SK-N-SH (cell line): ENCODE measurements at regions not wholly inside any gene's neighbourhood (a gene's known extent, or its start where the extent isn't known, plus 50 kb on each side); places are given as distances from the start of the nearest gene placed in this dataset.

ENCODE experiments used
- CTCF ChIA-PET: fragments of 300-600, 350-600 bp; formaldehyde crosslinking; extraction: SDS; loops from one replicate; lab custom pipeline; 2021; lab: Yijun Ruan, JAX
- POLR2A ChIA-PET: fragments of 350-600 bp; sonication (Branson Sonifier 250); formaldehyde crosslinking; extraction: SDS; loops from one replicate; lab custom pipeline; 2020; ENCODE audit warnings: antibody characterized with exemption, inconsistent platforms; lab: Yijun Ruan, JAX
- DNase-seq: peaks from one replicate; pipeline ENCODE4 v3.0.0; 2012
- H2AFZ ChIP-seq: fragments of 200-600 bp; sonication (generic); 2 replicates; pipeline ENCODE4 v1.8.1; 2016; ENCODE audit warnings: antibody characterized with exemption, mild to moderate bottlenecking, low read depth
- H3F3A ChIP-seq: fragments of 200-600 bp; sonication (generic); replicated peaks from 2 replicates; pipeline ENCODE3; 2016; ENCODE audit warnings: antibody characterized with exemption, mild to moderate bottlenecking; ENCODE audit not compliant: insufficient read depth
- H3K27ac ChIP-seq, 2 experiments: fragments of 200-500 bp in 1 of 2; fragments of 200-600 bp in 1 of 2; sonication (Bioruptor generic) in 1 of 2; sonication (generic), shearing (Covaris generic) in 1 of 2; 2 replicates each; pipeline versions ENCODE4 v1.5.1 to v1.6.1; 2014 to 2016; ENCODE audit warnings: low read depth in 2 of 2, inconsistent platforms in 1 of 2, low read length in 1 of 2, mild to moderate bottlenecking in 1 of 2, mixed read lengths in 1 of 2
- H3K27me3 ChIP-seq: fragments of 200-600 bp; sonication (generic), shearing (Covaris generic); 2 replicates; pipeline ENCODE4 v1.6.1; 2016; ENCODE audit warnings: mixed run types; ENCODE audit not compliant: insufficient read depth
- H3K36me3 ChIP-seq, 2 experiments: fragments of 200-500 bp in 1 of 2; fragments of 200-600 bp in 1 of 2; sonication (Bioruptor generic) in 1 of 2; sonication (generic) in 1 of 2; replicated peaks in 1 of 2; 2 replicates each; pipeline versions ENCODE3 to v1.5.1; 2014 to 2016; ENCODE audit warnings: low read length in 1 of 2, mild to moderate bottlenecking in 1 of 2; ENCODE audit not compliant: insufficient read depth in 2 of 2, control insufficient read depth in 1 of 2
- H3K4me1 ChIP-seq, 2 experiments: fragments of 200-500 bp in 1 of 2; fragments of 200-600 bp in 1 of 2; sonication (Bioruptor generic) in 1 of 2; sonication (generic), shearing (Covaris generic) in 1 of 2; 2 replicates each; pipeline versions ENCODE4 v1.5.1 to v1.6.1; 2014 to 2016; ENCODE audit warnings: low read depth in 1 of 2, low read length in 1 of 2, mixed run types in 1 of 2; ENCODE audit not compliant: insufficient read depth in 2 of 2, control insufficient read depth in 1 of 2
- H3K4me2 ChIP-seq: fragments of 200-600 bp; sonication (generic), shearing (Covaris generic); 2 replicates; pipeline ENCODE4 v1.6.1; 2017; ENCODE audit warnings: mixed run types
- H3K4me3 ChIP-seq, 2 experiments: fragments of 200-500 bp in 1 of 2; fragments of 200-600 bp in 1 of 2; sonication (Bioruptor generic) in 1 of 2; sonication (generic), shearing (Covaris generic) in 1 of 2; 2 replicates each; pipeline versions ENCODE4 v1.5.1 to v1.8.1; 2014 to 2016; ENCODE audit warnings: low read depth in 2 of 2, inconsistent platforms in 1 of 2, low read length in 1 of 2, mild to moderate bottlenecking in 1 of 2, mixed read lengths in 1 of 2, moderate library complexity in 1 of 2
- H3K79me2 ChIP-seq: fragments of 200-600 bp; sonication (generic); 2 replicates; pipeline ENCODE4 v1.8.1; 2017; ENCODE audit warnings: mild to moderate bottlenecking; ENCODE audit not compliant: insufficient read depth
- H3K9ac ChIP-seq: fragments of 200-600 bp; sonication (generic); 2 replicates; pipeline ENCODE4 v1.6.1; 2017; ENCODE audit warnings: mixed run types
- H3K9me2 ChIP-seq: fragments of 200-600 bp; sonication (generic); 2 replicates; pipeline ENCODE4 v1.6.1; 2017; ENCODE audit warnings: mixed run types
- H3K9me3 ChIP-seq: fragments of 200-600 bp; sonication (generic); 2 replicates; pipeline ENCODE4 v1.6.1; 2017; ENCODE audit warnings: mixed run types, mild to moderate bottlenecking, moderate library complexity
- H4K20me1 ChIP-seq: fragments of 200-600 bp; sonication (generic); 2 replicates; pipeline ENCODE4 v1.6.1; 2017; ENCODE audit warnings: mild to moderate bottlenecking, mixed run types; ENCODE audit not compliant: insufficient read depth
- ELF1 ChIP-seq: IDR thresholded peaks from 2 replicates; pipeline ENCODE4 v1.4.0; 2012
- EP300 ChIP-seq, 2 experiments: IDR thresholded peaks; 2 replicates each; pipeline versions ENCODE4 v1.4.0 to v1.6.1; 2012; ENCODE audit warnings: borderline replicate concordance in 1 of 2, low read depth in 1 of 2, low read length in 1 of 2
- FOXJ3 ChIP-seq: sonication (generic); formaldehyde crosslinking; IDR thresholded peaks from 2 replicates; pipeline ENCODE4 v1.5.1; 2020; ENCODE audit warnings: mild to moderate bottlenecking, missing genetic modification reagents
- GABPA ChIP-seq: IDR thresholded peaks from 2 replicates; pipeline ENCODE4 v1.4.0; 2012; ENCODE audit warnings: low read depth, mild to moderate bottlenecking
- GATA2 ChIP-seq: sonication (generic); formaldehyde crosslinking; IDR thresholded peaks from 2 replicates; pipeline ENCODE4 v1.5.0; 2020; ENCODE audit warnings: mild to moderate bottlenecking, missing genetic modification reagents
- NRF1 ChIP-seq: IDR thresholded peaks from 2 replicates; pipeline ENCODE4 v1.6.1; 2012; ENCODE audit warnings: low read depth, mild to moderate bottlenecking, low read length
- POLR2AphosphoS5 ChIP-seq: IDR thresholded peaks from 2 replicates; pipeline ENCODE4 v1.6.1; 2012; ENCODE audit warnings: low read depth, low read length
- REST ChIP-seq: IDR thresholded peaks from 2 replicates; pipeline ENCODE4 v1.6.1; 2012; ENCODE audit warnings: mild to moderate bottlenecking, low read depth, low read length, moderate library complexity
- TAF1 ChIP-seq: IDR thresholded peaks from 2 replicates; pipeline ENCODE4 v1.6.1; 2012; ENCODE audit warnings: low read depth, mild to moderate bottlenecking, low read length, moderate library complexity, borderline replicate concordance
- TCF12 ChIP-seq: IDR thresholded peaks from 2 replicates; pipeline ENCODE4 v1.4.0; 2012
- WGBS: methylation state at CpG from one replicate; pipeline ENCODE4 v1.1.6; 2017; ENCODE audit warnings: low lambda C conversion rate; 5-methylcytosine and 5-hydroxymethylcytosine counted together
- TF ChIP-seq, protein P1 (sequence below): fragments of 200-600 bp; sonication (generic); IDR thresholded peaks from 2 replicates; pipeline ENCODE4 v1.6.1; 2017; ENCODE audit warnings: antibody characterized with exemption, mild to moderate bottlenecking, moderate library complexity

DNA sequence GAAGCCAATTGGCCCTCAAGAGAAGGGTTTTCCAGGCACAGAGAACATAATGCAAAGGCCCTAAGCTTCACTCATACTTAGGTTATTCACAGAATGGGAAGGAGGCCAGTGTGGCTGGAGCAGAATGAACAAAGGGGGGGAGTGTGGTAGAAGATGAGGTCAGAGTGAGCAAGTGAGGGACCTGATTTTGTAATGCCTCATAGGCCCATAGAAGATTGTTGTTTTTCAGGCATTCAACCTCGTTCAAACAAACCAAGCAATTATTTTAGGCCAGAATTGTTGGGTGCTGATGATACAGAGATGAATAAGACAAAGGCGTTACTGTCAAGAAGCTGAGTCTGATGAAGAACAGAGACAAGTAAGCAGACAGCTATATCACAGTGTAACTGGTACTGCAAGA is 54.5 kb upstream of the RAP1A start (continued):
- TF ChIP-seq, protein P1, sequence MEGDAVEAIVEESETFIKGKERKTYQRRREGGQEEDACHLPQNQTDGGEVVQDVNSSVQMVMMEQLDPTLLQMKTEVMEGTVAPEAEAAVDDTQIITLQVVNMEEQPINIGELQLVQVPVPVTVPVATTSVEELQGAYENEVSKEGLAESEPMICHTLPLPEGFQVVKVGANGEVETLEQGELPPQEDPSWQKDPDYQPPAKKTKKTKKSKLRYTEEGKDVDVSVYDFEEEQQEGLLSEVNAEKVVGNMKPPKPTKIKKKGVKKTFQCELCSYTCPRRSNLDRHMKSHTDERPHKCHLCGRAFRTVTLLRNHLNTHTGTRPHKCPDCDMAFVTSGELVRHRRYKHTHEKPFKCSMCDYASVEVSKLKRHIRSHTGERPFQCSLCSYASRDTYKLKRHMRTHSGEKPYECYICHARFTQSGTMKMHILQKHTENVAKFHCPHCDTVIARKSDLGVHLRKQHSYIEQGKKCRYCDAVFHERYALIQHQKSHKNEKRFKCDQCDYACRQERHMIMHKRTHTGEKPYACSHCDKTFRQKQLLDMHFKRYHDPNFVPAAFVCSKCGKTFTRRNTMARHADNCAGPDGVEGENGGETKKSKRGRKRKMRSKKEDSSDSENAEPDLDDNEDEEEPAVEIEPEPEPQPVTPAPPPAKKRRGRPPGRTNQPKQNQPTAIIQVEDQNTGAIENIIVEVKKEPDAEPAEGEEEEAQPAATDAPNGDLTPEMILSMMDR = no peak
- TF ChIP-seq POLR2AphosphoS5 (peak; percentile 64; the same call in 1 of the 2 replicates), TCF12 (peak; percentile 99), NRF1 (no peak), GATA2 (no peak), TAF1 (no peak), EP300 (IDR thresholded peaks at IDR 0.05; ENCODE audit: borderline replicate concordance in 1 of 2, low read depth in 1 of 2, low read length in 1 of 2) (peak in 1 of 2 experiments; percentile 82; a peak in 2 of 4 replicates), GABPA (no peak), REST (no peak), FOXJ3 (CRISPR knock-in tag) (no peak)

DNA sequence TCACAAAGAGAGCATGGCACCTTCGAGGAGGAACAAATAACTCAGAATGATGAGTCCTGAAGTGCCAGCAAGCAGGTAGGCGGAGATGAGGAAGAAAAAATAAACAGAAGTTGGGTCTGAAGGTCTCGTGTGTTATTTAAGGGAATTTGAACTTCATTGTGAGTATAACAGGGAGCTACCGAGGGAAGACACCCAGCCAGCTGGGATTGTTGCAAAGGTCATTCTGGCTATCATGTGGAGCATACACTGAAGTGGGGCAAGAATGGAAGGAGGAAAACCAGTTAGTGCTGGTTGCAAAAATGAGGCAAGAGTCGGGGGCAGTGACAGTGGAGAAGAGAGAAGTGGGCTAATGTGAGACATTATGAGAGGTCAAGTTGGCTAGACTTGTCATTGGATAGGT is 53.6 kb upstream of the RAP1A start:
- Histone ChIP-seq H3K9me2 (no peaks in the 10 kb centered on the region), H3K4me3 (no peak overlapping the region), H3K4me2 (no peak overlapping the region), H3F3A (peaks cover 22% of the 10 kb centered on the region), H3K36me3 (no peaks in the 10 kb centered on the region), H3K9ac (no peak overlapping the region), H3K27me3 (no peaks in the 10 kb centered on the region), H4K20me1 (no peaks in the 10 kb centered on the region), H3K79me2 (no peaks in the 10 kb centered on the region), H3K27ac (peak overlapping the region in 1 of 2 experiments; percentile 89; a peak in 2 of 4 replicates), H3K9me3 (no peaks in the 10 kb centered on the region), H3K4me1 (peaks cover 0 to 20% of the 10 kb centered on the region in 2 experiments; a peak in 2 of 4 replicates), H2AFZ (no peak overlapping the region)
- no peak for DNase-seq
- 83% methylated on average over 5 of the region's 5 CpGs for WGBS
- TF ChIP-seq NRF1 (no peak), ELF1 (no peak)
- ChIA-PET CTCF (interaction anchor here (1.5 kb wide), 1 partner anchor 63 kb away, joined by 3 read pairs; no protein-coding TSS in a partner anchor), POLR2A (no interaction called here)
